Activated CD8-positive, alpha-beta T cell treated with anti-CD3 and anti-CD28 coated beads for 36 hours (primary cell): ENCODE measurements at regions not wholly inside any gene's neighbourhood (a gene's known extent, or its start where the extent isn't known, plus 50 kb on each side); places are given as distances from the start of the nearest gene placed in this dataset.
"Not testable (repeated sequence)": the region's sequence is repeated elsewhere in the genome, so short reads cannot be mapped to it uniquely, and the experiment has no call there.

ENCODE experiments used
- ATAC-seq: fragments of 200-7000 bp; cut with Tn5 transposase; one replicate; pipeline ENCODE4 v1.10.0; 2021; ENCODE audit warnings: mild to moderate bottlenecking, moderate library complexity
- CTCF ChIA-PET: fragments of 350-600 bp; sonication (Branson Sonifier 250); formaldehyde crosslinking; loops from one replicate; lab custom pipeline; 2021; ENCODE audit warnings: antibody characterized with exemption; lab: Charles Lee
- POLR2A ChIA-PET: fragments of 350-600 bp; sonication (Branson Sonifier 250); formaldehyde crosslinking; loops from one replicate; lab custom pipeline; 2021; ENCODE audit warnings: antibody characterized with exemption; lab: Charles Lee
- DNase-seq: peaks from one replicate; pipeline ENCODE4 v3.0.0-alpha.2; 2020
- H3K27ac Mint-ChIP-seq: one replicate; pipeline ENCODE4 v1.8.0; 2021; ENCODE audit warnings: mild to moderate bottlenecking, mixed read lengths
- H3K27me3 Mint-ChIP-seq: one replicate; pipeline ENCODE4 v1.8.0; 2021; ENCODE audit warnings: mixed read lengths
- H3K36me3 Mint-ChIP-seq: one replicate; pipeline ENCODE4 v1.8.0; 2021; ENCODE audit warnings: low read depth, mixed read lengths
- H3K4me1 Mint-ChIP-seq: one replicate; pipeline ENCODE4 v1.8.0; 2021; ENCODE audit warnings: low read depth, mixed read lengths
- H3K4me3 Mint-ChIP-seq: one replicate; pipeline ENCODE4 v1.8.0; 2021; ENCODE audit warnings: mild to moderate bottlenecking, moderate library complexity, mixed read lengths
- H3K9me3 Mint-ChIP-seq: one replicate; pipeline ENCODE4 v1.8.0; 2021; ENCODE audit warnings: mixed read lengths
- intact Hi-C: fragments of 100-400 bp; cut with micrococcal nuclease; formaldehyde crosslinking; loops from one replicate; pipeline ENCODE4 v1.10.0; 2022
- TF ChIP-seq, protein P1 (sequence below): fragments of 200-600 bp; IDR thresholded peaks from one replicate; pipeline ENCODE4 v1.8.0; 2022; ENCODE audit warnings: antibody characterized with exemption, mild to moderate bottlenecking

DNA sequence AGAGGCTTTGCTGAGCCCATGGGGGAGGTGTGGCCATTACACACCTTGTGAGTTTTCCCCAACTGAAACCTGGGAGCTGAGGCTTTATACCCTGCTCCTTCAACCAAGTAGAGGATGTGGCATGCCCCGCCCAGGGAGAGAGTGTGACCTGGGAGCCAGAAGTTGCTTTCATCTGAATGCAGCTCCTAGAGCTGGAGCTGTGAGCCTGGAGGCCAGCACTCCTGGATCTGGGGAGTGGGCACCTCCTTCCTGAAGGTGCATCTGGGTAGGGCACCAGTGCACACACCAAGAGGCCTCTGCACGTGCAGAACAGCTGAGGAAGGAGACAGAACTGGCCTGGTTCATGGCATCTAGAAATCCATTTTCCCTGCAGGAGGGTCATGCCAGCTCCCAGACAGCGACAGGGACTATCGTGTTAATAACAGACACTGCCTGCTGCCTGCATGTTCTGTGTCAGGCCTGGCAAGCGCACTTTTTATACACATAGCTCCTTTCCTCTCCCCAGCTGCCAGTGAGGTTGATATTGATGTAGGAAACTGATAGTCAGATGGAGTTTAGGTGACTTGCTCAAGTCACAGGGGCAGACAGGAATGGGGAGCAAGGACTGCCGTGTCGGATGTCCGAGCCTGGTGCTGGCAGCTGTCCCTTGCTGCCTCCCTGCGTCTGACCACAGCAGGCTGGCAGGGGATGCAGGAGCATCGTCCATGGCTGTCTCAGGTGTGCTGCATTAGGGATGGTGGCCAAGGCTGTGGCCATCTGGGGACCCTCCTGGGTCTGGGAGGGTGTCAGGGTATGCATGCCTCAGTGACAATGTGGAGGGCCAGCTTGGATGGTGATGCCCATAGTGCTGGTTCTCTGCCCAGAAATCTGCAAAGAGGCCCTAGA is 189.9 kb upstream of the CXCL12 start:
- TF ChIP-seq, protein P1, sequence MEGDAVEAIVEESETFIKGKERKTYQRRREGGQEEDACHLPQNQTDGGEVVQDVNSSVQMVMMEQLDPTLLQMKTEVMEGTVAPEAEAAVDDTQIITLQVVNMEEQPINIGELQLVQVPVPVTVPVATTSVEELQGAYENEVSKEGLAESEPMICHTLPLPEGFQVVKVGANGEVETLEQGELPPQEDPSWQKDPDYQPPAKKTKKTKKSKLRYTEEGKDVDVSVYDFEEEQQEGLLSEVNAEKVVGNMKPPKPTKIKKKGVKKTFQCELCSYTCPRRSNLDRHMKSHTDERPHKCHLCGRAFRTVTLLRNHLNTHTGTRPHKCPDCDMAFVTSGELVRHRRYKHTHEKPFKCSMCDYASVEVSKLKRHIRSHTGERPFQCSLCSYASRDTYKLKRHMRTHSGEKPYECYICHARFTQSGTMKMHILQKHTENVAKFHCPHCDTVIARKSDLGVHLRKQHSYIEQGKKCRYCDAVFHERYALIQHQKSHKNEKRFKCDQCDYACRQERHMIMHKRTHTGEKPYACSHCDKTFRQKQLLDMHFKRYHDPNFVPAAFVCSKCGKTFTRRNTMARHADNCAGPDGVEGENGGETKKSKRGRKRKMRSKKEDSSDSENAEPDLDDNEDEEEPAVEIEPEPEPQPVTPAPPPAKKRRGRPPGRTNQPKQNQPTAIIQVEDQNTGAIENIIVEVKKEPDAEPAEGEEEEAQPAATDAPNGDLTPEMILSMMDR = no peak
- ATAC-seq (no peak), DNase-seq (no peak)
- CTCF ChIA-PET = no interaction called here
- intact Hi-C loops = no loop called here
- Mint-ChIP-seq H3K27ac (no peak overlapping the region), H3K4me1 (no peaks in the 10 kb centered on the region), H3K36me3 (no peaks in the 10 kb centered on the region), H3K9me3 (no peaks in the 10 kb centered on the region), H3K27me3 (no peaks in the 10 kb centered on the region), H3K4me3 (no peak overlapping the region)
- POLR2A ChIA-PET = no interaction called here

- no peaks in the 10 kb centered on the region for H3K36me3 Mint-ChIP-seq
- ChIA-PET POLR2A (no interaction called here), CTCF (no interaction called here)
- DNase-seq (no peak), ATAC-seq (no peak)
- H3K4me1 Mint-ChIP-seq = no peaks in the 10 kb centered on the region
- H3K4me3 Mint-ChIP-seq = no peak overlapping the region
- intact Hi-C loops = no loop called here
- H3K27ac Mint-ChIP-seq = no peak overlapping the region
- H3K27me3 Mint-ChIP-seq = no peaks in the 10 kb centered on the region
- TF ChIP-seq, protein P1 = no peak
- H3K9me3 Mint-ChIP-seq = no peaks in the 10 kb centered on the region
These were observed 190.9 kb upstream of the CXCL12 start for GRCh38 chr10:44575601-44576380.

GRCh38 chr10:44576702-44577191 is 191.8 kb upstream of the CXCL12 start:
- ChIA-PET CTCF (no interaction called here), POLR2A (no interaction called here)
- H3K4me3 Mint-ChIP-seq = no peak overlapping the region
- no peaks in the 10 kb centered on the region for H3K36me3 Mint-ChIP-seq
- DNase-seq (no peak), ATAC-seq (no peak)
- H3K9me3 Mint-ChIP-seq = no peaks in the 10 kb centered on the region
- TF ChIP-seq, protein P1 = no peak
- no peaks in the 10 kb centered on the region for H3K27me3 Mint-ChIP-seq
- intact Hi-C loops = no loop called here
- H3K27ac Mint-ChIP-seq = no peak overlapping the region
- no peaks in the 10 kb centered on the region for H3K4me1 Mint-ChIP-seq

DNA sequence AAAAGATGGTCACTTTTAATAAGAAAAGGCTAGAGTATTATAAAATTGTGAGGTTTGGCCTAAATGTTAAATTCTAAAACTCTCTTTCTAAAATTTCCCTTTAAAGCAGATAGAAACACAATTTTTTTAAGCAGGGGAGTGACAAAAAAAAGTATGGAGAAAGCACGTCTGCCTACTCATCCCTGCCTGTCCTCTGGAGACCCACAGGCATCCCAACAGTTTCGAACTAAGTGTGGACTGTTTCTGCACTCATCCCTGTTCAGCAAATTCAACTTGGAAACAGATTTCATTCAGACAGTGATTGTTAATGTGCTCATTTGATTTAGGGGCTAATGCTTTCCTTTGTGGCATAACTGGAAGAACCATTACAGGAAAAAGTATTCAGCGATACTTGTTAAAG is 192.6 kb upstream of the CXCL12 start:
- no peak for ATAC-seq
- H3K36me3 Mint-ChIP-seq = no peaks in the 10 kb centered on the region
- H3K27me3 Mint-ChIP-seq = no peaks in the 10 kb centered on the region
- no peak overlapping the region for H3K27ac Mint-ChIP-seq
- ChIA-PET POLR2A (no interaction called here), CTCF (no interaction called here)
- TF ChIP-seq, protein P1 = no peak
- no peak overlapping the region for H3K4me3 Mint-ChIP-seq
- intact Hi-C loops = no loop called here
- no peak for DNase-seq
- no peaks in the 10 kb centered on the region for H3K9me3 Mint-ChIP-seq
- H3K4me1 Mint-ChIP-seq = no peaks in the 10 kb centered on the region

- intact Hi-C loops = no loop called here
- no peaks in the 10 kb centered on the region for H3K9me3 Mint-ChIP-seq
- H3K4me1 Mint-ChIP-seq = no peaks in the 10 kb centered on the region
- H3K36me3 Mint-ChIP-seq = no peaks in the 10 kb centered on the region
- TF ChIP-seq, protein P1 = no peak
- DNase-seq = no peak
- H3K27ac Mint-ChIP-seq = no peak overlapping the region
- H3K4me3 Mint-ChIP-seq = no peak overlapping the region
- ATAC-seq = no peak
- POLR2A ChIA-PET = no interaction called here
- CTCF ChIA-PET = no interaction called here
- no peaks in the 10 kb centered on the region for H3K27me3 Mint-ChIP-seq
These were observed 193.4 kb upstream of the CXCL12 start for GRCh38 chr10:44578271-44578670.

DNA sequence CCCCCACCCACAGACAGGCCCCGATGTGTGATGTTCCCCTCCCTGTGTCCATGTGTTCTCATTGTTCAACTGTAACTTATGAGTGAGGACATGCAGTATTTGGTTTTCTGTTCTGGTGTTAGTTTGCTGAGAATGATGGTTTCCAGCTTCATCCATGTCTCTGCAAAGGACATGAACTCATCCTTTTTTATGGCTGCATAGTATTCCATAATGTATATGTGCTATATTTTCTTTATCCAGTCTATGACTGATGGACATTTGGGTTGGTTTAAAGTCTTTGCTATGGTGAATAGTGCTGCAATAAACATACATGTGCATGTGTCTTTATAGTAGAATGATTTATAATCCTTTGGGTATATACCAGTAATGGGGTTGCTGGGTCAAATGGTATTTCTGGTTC is 194.1 kb upstream of the CXCL12 start:
- H3K4me1 Mint-ChIP-seq, H3K9me3 Mint-ChIP-seq, H3K27me3 Mint-ChIP-seq, DNase-seq, CTCF ChIA-PET, POLR2A ChIA-PET, intact Hi-C loops, ATAC-seq, H3K4me3 Mint-ChIP-seq, H3K36me3 Mint-ChIP-seq, H3K27ac Mint-ChIP-seq: not testable (repeated sequence)
